MM.1S (cell line): ENCODE measurements at regions not wholly inside any gene's neighbourhood (a gene's known extent, or its start where the extent isn't known, plus 50 kb on each side); places are given as distances from the start of the nearest gene placed in this dataset.

ENCODE experiments used
- EZH2phosphoT487 ChIP-seq: fragments of 300-600 bp; sonication (generic); IDR thresholded peaks from 2 replicates; pipeline ENCODE4 v1.6.1; 2018; ENCODE audit warnings: antibody characterized with exemption, low read length
- TF ChIP-seq, protein P1 (sequence below): fragments of 300-600 bp; sonication (generic); IDR thresholded peaks from 2 replicates; pipeline ENCODE4 v1.5.1; 2016; ENCODE audit warnings: antibody characterized with exemption, low read length, mixed read lengths

DNA sequence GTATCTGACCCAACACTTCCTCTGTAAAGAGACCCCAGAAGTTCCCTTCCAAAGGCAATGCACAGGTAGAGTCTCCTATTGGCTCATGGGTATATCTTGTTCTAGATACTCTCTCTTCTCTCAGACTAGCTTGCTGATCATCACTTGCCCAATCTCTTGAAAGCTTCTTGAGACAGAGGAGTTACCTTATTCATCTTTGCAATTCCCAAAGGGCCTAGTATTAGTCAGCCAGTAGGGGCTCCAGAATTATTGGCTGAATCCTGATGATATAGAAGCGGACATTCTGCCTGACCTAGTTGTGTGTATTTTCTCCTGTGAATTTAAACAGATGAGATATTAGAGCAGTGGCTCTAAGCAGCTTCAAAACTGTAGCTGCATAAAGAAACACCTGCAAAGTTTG lies 304.0 kb upstream of the KLF4 start:
- TF ChIP-seq EZH2phosphoT487 = no peak
- TF ChIP-seq, protein P1, sequence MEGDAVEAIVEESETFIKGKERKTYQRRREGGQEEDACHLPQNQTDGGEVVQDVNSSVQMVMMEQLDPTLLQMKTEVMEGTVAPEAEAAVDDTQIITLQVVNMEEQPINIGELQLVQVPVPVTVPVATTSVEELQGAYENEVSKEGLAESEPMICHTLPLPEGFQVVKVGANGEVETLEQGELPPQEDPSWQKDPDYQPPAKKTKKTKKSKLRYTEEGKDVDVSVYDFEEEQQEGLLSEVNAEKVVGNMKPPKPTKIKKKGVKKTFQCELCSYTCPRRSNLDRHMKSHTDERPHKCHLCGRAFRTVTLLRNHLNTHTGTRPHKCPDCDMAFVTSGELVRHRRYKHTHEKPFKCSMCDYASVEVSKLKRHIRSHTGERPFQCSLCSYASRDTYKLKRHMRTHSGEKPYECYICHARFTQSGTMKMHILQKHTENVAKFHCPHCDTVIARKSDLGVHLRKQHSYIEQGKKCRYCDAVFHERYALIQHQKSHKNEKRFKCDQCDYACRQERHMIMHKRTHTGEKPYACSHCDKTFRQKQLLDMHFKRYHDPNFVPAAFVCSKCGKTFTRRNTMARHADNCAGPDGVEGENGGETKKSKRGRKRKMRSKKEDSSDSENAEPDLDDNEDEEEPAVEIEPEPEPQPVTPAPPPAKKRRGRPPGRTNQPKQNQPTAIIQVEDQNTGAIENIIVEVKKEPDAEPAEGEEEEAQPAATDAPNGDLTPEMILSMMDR = no peak
